Left cardiac atrium (tissue), 4 donors: ENCODE measurements at regions not wholly inside any gene's neighbourhood (a gene's known extent, or its start where the extent isn't known, plus 50 kb on each side); places are given as distances from the start of the nearest gene placed in this dataset.
"Not testable (repeated sequence)": the region's sequence is repeated elsewhere in the genome, so short reads cannot be mapped to it uniquely, and the experiment has no call there.

ENCODE experiments used
- ATAC-seq, 2 donors: fragments of 200-7000 bp; cut with Tn5 transposase; one replicate each; pipeline ENCODE4 v1.9.1; 2020; ENCODE audit warnings: mild to moderate bottlenecking in 2 of 2, moderate library complexity in 2 of 2
- DNase-seq: peaks from one replicate; pipeline ENCODE4 v3.0.0-alpha.2; 2020
- intact Hi-C, 2 donors: fragments of 100-400 bp; cut with DNase I; formaldehyde crosslinking; loops; one replicate each; pipeline versions ENCODE4 v1.14.1 to v1.15.1; 2022 to 2023
- donor health status: DM: no; HTN: yes; CAD: no.
- donor health status: DM: no; HTN: yes; CAD: no; lungs with severe emphysema.
- donor health status: DM: yes; HTN: yes; CAD: no.
- donor health status: Dilated cardiomyopathy.

- no peak for ATAC-seq
- intact Hi-C loops = loop anchor here in 1 of 2 donors (10.0 kb wide), 2 partner anchors 146 to 176 kb away; no protein-coding TSS in a partner anchor
- no peak for DNase-seq
Measured at GRCh38 chr7:142638581-142638980, 110.7 kb upstream of the PRSS1 start.

GRCh38 chr7:142637240-142637639, 112.0 kb upstream of the PRSS1 start:
- DNase-seq (no peak), ATAC-seq (no peak)
- intact Hi-C loops = loop anchor here in 1 of 2 donors (10.0 kb wide), 2 partner anchors 148 to 178 kb away; no protein-coding TSS in a partner anchor

GRCh38 chr7:142636751-142637150, 112.5 kb upstream of the PRSS1 start:
- intact Hi-C loops = loop anchor here in 1 of 2 donors (10.0 kb wide), 2 partner anchors 148 to 178 kb away; no protein-coding TSS in a partner anchor
- ATAC-seq (no peak), DNase-seq (no peak)

DNA sequence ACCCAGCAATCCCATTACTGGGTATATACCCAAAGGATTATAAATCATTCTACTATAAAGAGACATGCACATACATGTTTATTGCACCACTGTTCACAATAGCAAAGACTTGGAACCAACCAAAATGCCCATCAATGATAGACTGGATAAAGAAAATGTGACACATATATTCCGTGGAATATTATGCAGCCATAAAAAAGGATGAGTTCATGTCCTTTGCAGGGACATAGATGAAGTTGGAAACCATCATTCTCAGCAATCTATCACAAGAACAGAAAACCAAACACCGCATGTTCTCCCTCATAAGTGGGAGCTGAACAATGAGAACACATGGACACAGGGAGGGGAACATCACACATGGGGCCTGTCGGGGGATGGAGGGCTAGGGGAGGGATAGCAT, 113.2 kb upstream of the PRSS1 start:
- not testable (repeated sequence) for DNase-seq, ATAC-seq
- intact Hi-C loops = loop anchor here in 1 of 2 donors (10.0 kb wide), 2 partner anchors 149 to 179 kb away; no protein-coding TSS in a partner anchor

DNA sequence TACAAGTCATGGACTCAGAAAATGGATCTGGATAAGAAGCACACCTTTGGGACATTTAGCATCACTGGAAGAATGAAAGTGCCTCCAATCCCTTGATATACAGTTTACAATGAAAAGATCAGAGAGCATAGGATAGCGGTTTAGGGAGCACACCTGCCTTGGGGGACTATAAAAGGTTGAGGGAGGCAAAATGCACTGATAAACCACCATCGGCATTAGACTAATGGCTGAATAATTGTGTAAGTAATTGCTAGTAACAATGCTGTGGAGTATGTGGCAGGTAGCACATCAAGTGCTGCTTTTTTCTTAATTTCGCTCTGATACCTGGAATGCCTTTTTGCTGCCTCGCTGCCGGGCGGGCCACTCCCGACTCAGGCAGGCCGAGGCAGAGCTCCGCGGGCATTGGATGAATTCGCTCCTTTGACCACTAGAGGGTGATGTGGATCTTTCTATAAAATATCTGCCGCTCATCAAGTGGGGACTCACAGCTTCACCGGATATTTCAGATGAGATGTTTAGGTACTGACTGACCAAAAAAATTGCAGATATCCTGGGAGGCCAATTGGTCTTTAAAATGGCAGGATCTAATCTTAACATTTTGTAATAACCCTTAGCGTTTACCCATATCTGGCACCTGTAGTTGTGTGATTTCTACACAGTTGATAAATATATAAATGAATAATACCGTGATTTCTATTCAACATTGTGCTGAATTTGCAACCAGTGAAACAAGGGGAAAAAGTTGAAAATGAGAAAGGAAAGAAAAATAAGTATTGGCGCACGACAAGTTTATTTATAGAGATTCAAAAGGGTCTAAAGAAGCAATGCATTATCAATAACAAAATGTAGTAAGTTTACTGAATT, 116.8 kb upstream of the PRSS1 start:
- ATAC-seq = peak; percentile 50 to 76
- peak; percentile 44 for DNase-seq
- intact Hi-C loops = loop anchor here in 1 of 2 donors (10.0 kb wide), 2 partner anchors 152 to 182 kb away; no protein-coding TSS in a partner anchor

- intact Hi-C loops = loop anchor here (2.0 to 10.0 kb wide), 3 partner anchors 153 to 185 kb away; no protein-coding TSS in a partner anchor
- ATAC-seq (no peak), DNase-seq (no peak)
Measured at GRCh38 chr7:142629588-142630260, 119.5 kb upstream of the PRSS1 start.

- no peak for DNase-seq
- intact Hi-C loops = no loop called here
- ATAC-seq = no peak
Measured at GRCh38 chr7:142628945-142629344, 120.3 kb upstream of the PRSS1 start.

DNA sequence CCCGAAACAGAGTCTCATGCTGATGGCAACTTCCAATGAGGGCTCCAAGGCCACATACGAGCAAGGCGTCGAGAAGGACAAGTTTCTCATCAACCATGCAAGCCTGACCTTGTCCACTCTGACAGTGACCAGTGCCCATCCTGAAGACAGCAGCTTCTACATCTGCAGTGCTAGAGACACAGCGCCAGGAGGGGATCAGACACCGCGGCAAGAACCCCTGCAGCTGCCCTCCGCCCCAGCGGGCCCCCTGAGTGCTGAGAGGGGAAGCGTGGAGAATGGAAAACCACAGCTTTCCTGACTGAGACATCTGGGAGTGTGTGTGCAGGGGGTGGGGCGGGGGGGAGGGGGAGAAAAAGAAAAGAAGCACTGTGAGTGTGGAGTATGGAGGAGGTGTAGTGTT, 122.0 kb upstream of the PRSS1 start:
- intact Hi-C loops, ATAC-seq: not testable (repeated sequence)

GRCh38 chr7:142626420-142627035, 122.7 kb upstream of the PRSS1 start:
- intact Hi-C loops = no loop called here
- DNase-seq (peak; percentile 31), ATAC-seq (no peak)

More for the DNA sequence above, 122.0 kb upstream of the PRSS1 start:
- not testable (repeated sequence) for DNase-seq

DNA sequence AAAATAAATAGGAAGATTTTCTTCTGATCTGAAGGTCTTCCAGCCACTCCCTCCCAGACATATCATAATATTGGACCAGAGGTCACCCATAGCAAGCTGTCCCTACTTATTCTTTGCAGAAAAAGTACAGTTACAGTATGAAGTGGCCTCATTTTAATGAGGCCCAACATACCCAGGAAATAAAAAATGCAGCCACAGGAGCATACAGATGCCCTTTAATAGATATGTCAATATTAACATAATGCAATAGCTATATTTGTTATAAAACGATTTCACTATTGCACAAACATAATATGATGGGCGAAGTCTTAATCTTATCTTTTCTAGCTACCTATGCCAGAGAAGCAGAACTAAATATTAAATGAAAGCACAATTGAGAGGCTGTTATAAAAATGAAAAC, 124.1 kb upstream of the PRSS1 start:
- intact Hi-C loops, DNase-seq, ATAC-seq: not testable (repeated sequence)

- DNase-seq (no peak), ATAC-seq (no peak)
- intact Hi-C loops = no loop called here
Measured at GRCh38 chr7:142620402-142620801, 128.9 kb upstream of the PRSS1 start.

- no peak for DNase-seq
- intact Hi-C loops = no loop called here
- no peak for ATAC-seq
Measured at GRCh38 chr7:142618655-142619351, 130.5 kb upstream of the PRSS1 start.

DNA sequence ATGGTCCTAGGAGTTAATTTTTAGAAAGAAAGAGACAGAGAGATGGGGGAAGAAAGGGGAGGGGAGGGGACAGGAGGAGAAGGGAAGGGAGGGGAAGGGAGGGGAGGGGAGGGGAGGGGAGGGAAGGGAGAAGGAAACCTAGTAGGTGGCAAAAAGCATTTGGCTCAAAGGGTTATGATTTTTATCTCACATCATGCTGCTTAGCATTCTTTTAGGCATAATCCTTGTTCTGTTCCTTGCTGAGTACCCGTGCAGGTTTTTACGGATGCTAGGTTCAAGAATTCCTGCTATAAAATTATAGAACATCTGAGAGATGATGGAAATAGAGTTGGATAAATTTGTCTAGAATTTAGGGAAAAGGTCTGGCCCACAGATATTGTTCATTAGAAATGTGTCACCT, 132.4 kb upstream of the PRSS1 start:
- DNase-seq = no peak
- intact Hi-C loops = no loop called here
- no peak for ATAC-seq

GRCh38 chr7:142616121-142616643, 133.1 kb upstream of the PRSS1 start:
- intact Hi-C loops = no loop called here
- no peak for DNase-seq
- no peak for ATAC-seq

DNA sequence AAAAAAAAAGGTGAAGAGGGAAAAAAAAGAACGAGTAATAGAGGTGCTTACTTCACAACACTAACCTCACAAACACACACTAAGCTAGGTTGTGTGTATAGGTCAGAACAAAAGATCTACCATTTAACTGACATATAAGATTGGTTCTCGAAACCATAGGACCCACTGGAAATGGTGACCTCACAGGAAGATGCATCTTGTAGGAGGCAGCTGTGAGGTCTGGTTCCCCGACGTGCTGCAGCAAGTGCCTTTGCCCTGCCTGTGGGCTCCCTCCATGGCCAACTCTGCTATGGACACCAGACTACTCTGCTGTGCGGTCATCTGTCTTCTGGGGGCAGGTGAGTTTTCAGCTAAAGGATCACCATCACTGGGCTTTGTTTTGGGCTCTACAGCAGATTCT, 133.8 kb upstream of the PRSS1 start:
- no peak for DNase-seq
- no peak for ATAC-seq
- intact Hi-C loops = no loop called here

GRCh38 chr7:142614116-142614515, 135.2 kb upstream of the PRSS1 start:
- intact Hi-C loops = no loop called here
- DNase-seq = no peak
- no peak for ATAC-seq

DNA sequence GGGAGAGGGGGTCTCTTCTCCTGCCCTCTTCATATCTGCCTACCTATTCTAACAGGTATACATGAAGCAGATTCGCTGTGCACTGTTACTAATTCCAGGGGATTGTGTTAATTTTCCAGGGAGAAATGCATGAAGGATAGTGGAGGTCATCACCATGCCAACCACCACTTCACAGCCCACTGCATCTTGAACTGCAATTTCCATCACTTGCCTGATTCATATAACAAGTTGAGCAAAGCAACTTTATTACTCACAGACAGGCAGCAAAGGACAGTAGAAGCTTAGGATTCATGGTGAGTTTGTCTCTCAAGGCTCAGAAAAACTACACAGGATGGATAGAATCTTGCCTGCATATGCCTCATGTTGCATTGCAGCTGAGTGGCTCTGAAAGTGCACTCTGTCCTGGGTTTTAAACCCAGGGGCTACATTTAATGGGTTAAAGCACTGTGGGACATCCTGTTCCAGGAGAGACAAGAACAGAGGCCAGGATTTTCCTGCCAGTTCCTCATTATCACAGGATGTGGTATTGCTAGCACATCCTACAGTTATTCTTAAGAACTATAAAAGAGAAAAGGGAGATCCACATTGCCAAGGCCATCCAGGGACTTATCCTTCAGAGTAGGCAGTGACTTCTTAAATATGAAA, 136.9 kb upstream of the PRSS1 start:
- intact Hi-C loops = no loop called here
- DNase-seq (no peak), ATAC-seq (no peak)

DNA sequence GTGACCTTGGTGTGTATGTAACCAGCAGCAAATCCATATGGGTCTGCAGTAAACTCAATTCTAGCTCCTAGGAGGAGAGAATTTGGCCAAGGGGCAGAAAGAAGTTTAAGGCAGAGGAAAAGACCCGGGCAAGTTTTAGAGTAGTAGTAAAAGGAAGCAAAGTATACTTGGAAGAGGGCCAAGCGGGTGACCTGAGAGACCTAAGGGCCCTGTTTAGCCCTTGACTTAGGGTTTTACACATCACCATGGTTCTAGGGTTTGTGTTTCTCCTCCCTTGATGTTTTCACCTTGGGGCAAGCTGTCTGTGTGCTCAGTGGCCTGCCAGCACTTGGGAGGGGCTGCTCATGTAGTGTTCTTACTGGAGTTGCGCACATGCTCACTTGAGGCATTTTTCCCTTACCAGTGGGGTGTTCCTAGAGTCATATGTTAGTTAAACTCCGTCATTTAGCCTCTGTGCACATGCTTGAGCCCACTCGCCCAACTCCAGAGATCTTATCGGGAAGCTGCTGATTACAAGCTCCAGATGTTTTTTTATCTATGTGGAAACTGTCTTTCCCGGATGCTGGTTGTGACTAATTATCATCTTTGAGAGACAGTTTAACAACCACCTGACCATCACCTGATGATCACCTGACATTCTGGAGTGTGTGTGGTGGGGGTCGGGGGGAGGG, 137.6 kb upstream of the PRSS1 start:
- intact Hi-C loops = no loop called here
- DNase-seq (no peak), ATAC-seq (no peak)
